GM12874 (cell line): ENCODE measurements at regions not wholly inside any gene's neighbourhood (a gene's known extent, or its start where the extent isn't known, plus 50 kb on each side); places are given as distances from the start of the nearest gene placed in this dataset.

Experiments used
- CTCF ChIP-seq: IDR thresholded peaks from 2 replicates; pipeline ENCODE4 v1.5.1; 2011; ENCODE audit warnings: low read depth, mild to moderate bottlenecking, control low read depth, low read length, moderate library complexity; ENCODE audit not compliant: insufficient read depth

- TF ChIP-seq CTCF = no peak
Observed at GRCh38 chr16:25614716-25615265, 77.0 kb upstream of the HS3ST4 start.

- TF ChIP-seq CTCF = no peak
Observed at GRCh38 chr16:25613931-25614330, 77.8 kb upstream of the HS3ST4 start.

- no peak for TF ChIP-seq CTCF
Observed at GRCh38 chr16:25608002-25608401, 83.8 kb upstream of the HS3ST4 start.

DNA sequence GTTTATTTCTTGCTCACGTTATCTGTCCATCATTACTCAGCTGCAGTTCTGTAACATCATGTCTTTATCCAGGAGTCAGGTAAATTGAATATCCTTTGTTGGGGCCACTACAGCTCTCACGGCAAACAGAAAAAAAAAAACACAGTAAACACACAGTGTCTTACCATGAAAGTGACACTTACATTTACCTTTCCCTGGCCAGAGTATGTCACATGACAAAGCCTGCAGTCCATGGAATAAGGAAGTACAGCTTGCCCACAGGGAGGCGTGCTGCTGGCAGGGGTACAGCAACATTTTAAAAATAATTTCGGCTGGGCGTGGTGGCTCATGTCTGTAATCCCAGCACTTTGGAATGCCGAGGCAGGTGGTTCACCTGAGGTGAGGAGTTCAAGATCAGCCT, 85.7 kb upstream of the HS3ST4 start:
- no peak for TF ChIP-seq CTCF

- TF ChIP-seq CTCF = no peak
Observed at GRCh38 chr16:25605381-25605780, 86.4 kb upstream of the HS3ST4 start.

GRCh38 chr16:25596194-25596593, 95.6 kb upstream of the HS3ST4 start:
- TF ChIP-seq CTCF = no peak

- TF ChIP-seq CTCF = no peak
Observed at GRCh38 chr16:25593260-25593659, 98.5 kb upstream of the HS3ST4 start.
